ENCODE measurements at regions not wholly inside any gene's neighbourhood (a gene's known extent, or its start where the extent isn't known, plus 50 kb on each side); places are given as distances from the start of the nearest gene placed in this dataset.

- TF ChIP-seq CTCF (IDR thresholded peaks at IDR 0.05; ENCODE audit: low read depth, low read length) = no peak
Measured at GRCh38 chr5:54852007-54852406, 133.4 kb downstream of the ESM1 start.

GRCh38 chr5:54851449-54851848 lies 133.9 kb downstream of the ESM1 start:
- no peak for DNase-seq (ENCODE audit: extremely low read depth, low read depth)
- TF ChIP-seq CTCF (IDR thresholded peaks at IDR 0.05; ENCODE audit: low read depth, low read length) = no peak

More at GRCh38 chr5:54852007-54852406, 133.4 kb downstream of the ESM1 start:
- DNase-seq (ENCODE audit: extremely low read depth, low read depth) = no peak

GRCh38 chr5:54848581-54848980 lies 136.8 kb downstream of the ESM1 start:
- DNase-seq (ENCODE audit: extremely low read depth, low read depth) = no peak
- no peak for TF ChIP-seq CTCF (IDR thresholded peaks at IDR 0.05; ENCODE audit: low read depth, low read length)

- no peak for DNase-seq (ENCODE audit: extremely low read depth, low read depth)
- no peak for TF ChIP-seq CTCF (IDR thresholded peaks at IDR 0.05; ENCODE audit: low read depth, low read length)
Measured at GRCh38 chr5:54845567-54845941, 139.8 kb downstream of the ESM1 start.

GRCh38 chr5:54844905-54845566 lies 140.4 kb downstream of the ESM1 start:
- no peak for DNase-seq (ENCODE audit: extremely low read depth, low read depth)
- TF ChIP-seq CTCF (IDR thresholded peaks at IDR 0.05; ENCODE audit: low read depth, low read length) = peak; percentile 33

- no peak for DNase-seq (ENCODE audit: extremely low read depth, low read depth)
- TF ChIP-seq CTCF (IDR thresholded peaks at IDR 0.05; ENCODE audit: low read depth, low read length) = no peak
Measured at GRCh38 chr5:54844266-54844665, 141.1 kb downstream of the ESM1 start.

- DNase-seq (ENCODE audit: extremely low read depth, low read depth) = no peak
- TF ChIP-seq CTCF (IDR thresholded peaks at IDR 0.05; ENCODE audit: low read depth, low read length) = no peak
Measured at GRCh38 chr5:54841481-54841880, 143.9 kb downstream of the ESM1 start.
